HG03439 (cell line): ENCODE measurements at regions not wholly inside any gene's neighbourhood (a gene's known extent, or its start where the extent isn't known, plus 50 kb on each side); places are given as distances from the start of the nearest gene placed in this dataset.

Experiments
- ATAC-seq: cut with Tn5 transposase; IDR thresholded peaks from one replicate; pipeline ENCODE4 v1.9.1; 2021; ENCODE audit warnings: mild to moderate bottlenecking, moderate library complexity; ENCODE audit not compliant: unreplicated experiment

DNA sequence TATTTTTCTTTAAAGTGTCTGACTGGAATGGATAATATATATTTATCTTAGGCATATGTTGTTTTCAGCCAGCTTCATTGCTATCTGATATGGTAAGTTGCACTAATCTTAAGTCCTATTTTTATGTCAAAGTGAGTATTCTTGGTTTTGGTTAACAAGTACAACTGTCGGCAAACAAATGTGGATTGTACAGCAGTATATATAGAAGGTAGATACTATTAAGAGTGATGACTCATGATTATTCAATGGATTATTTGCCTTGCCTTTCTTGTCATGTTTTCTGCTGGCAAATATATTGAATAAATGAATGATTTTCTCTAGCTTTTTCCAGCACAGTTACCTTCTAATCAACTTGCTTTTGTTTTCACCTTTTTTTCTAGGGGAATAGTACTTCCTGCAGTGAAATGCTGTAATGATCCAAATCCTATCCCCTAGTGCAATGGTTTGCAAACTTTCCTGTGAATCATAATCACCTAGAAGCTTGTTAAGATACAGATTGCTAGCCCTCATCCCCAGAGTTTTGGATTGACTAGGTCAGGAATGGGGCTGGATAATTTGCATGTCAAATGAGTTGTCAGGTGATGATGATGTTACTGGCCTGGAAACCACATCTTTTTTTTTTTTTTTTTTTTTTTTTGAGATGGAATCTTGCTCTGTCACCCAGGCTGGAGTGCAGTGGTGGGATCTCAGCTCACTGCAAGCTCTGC lies 60.8 kb upstream of the ARRDC3 start:
- ATAC-seq, result no peak

DNA sequence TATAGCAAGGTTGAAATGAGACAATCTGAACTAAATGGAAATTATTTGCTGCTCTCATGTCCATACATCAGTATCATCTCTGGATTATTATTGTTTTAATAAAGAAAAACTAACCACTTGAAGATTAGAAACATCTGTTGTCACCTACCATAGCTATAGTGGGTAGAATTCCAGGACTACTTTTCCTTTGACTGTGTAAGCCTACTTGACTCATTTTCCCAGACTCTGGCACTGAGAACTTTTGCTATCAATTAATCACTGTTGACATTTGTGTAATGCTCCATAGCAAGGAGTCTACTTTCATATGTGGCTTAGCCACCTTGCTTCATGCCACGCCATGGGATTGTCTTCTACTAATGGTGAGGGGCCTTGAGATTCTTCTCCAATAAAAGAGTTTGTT lies 59.9 kb upstream of the ARRDC3 start:
- ATAC-seq, result no peak

DNA sequence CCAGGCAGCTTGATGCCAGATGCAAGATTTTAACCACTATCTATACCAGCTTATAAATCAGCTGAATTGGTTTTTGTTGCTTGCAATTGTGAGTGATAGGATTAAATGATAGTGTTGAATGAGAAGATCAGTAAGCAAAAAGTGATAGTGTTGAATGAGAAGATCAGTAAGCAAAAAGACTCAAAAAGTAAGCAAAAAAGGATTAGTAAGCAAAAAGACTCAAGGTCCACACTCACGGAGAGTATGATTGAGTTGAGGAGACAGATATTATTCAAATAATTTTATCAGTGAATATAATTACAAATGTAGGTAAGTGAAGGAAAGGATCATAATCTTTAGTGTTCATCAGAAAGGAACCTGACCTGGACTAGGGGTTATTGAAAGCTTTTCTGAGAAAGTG lies 58.0 kb upstream of the ARRDC3 start:
- no peak for ATAC-seq

DNA sequence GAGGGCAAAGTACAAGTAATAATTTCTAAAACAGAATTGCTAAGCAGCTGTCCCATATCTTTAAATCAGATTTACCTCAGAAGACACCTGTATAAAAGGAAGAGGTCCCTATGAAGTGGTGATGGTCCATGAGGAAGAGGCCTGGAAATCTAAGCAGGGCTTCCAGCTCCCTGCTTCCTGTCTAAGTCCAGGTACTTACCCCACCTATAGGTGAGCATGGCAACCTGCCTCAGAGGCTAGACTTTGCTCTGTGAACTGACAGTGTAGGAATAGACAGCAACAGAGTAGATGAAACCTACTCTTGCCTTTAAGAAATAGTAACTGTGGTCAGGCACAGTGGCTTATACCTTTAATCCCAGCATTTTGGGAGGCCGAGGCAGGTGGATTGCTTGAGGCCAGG lies 55.8 kb upstream of the ARRDC3 start:
- no peak for ATAC-seq

DNA sequence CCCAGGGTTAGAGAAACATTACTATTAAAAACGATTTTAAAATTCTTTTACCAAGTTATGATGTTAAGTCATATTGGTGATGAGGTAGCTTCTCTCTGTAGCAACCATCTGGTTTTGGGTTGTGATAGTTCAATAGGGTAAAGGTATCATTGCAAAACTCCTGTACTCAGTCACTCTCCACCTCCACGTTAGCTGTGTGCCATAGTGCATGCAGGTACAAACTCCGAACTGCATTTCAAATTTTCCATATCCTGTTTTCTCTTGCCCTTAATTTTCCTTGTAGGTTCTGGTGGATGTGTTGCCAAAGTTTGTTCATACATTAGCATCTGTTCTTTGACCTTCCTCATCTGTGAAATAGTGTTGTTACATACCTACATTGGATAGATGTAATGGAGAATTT lies 53.1 kb upstream of the ARRDC3 start:
- no peak for ATAC-seq

DNA sequence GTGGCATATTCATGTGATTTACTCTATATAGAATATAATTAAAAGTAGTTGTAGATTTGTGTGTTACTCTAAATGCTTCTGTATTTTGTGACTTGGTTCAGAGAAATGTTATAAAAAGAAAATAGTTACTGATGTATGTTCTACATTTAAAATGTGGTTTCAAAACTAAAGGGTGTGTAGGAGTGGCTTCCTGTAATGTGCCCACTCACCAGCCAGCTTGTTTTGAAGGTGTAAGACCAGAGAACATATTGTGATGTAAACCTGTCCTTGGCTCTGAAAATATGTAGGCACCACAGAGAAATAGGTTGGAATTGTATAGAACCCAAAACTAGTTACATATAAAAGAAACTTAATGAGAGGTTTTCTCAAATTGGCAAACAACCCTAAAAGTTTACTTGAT lies 51.2 kb upstream of the ARRDC3 start:
- peak; percentile 66 for ATAC-seq

DNA sequence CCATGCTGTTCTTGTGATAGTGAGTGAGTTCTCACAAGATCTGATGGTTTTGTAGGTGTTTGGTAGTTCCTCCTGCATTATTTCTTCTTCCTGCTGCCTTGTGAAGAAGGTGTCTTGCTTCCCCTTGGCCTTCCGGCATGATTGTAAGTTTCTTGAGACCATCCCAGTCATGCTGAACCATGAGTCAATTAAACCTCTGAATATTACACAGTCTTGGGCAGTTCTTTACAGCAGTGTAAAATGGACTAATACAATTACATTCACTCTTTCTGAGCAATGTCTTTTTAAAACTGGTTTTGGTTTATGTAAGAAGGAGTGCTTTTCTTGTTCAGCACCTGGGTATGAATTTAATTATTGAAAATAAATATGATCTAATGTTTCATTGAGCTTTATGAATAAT lies 50.7 kb upstream of the ARRDC3 start:
- no peak for ATAC-seq
